Transverse colon (tissue), 4 donors: ENCODE measurements at regions not wholly inside any gene's neighbourhood (a gene's known extent, or its start where the extent isn't known, plus 50 kb on each side); places are given as distances from the start of the nearest gene placed in this dataset.

Experiments used
- EP300 ChIP-seq: sonication (generic); formaldehyde crosslinking; IDR thresholded peaks from one replicate; pipeline ENCODE4 v1.6.1; 2017; ENCODE audit warnings: antibody characterized with exemption, low read depth
- POLR2A ChIP-seq: fragments of 450-650 bp; IDR thresholded peaks from one replicate; pipeline ENCODE4 v1.6.1; 2016; ENCODE audit warnings: antibody characterized with exemption, mild to moderate bottlenecking, moderate library complexity
- POLR2AphosphoS5 ChIP-seq, 3 donors: sonication (generic); formaldehyde crosslinking; IDR thresholded peaks; one replicate each; pipeline ENCODE4 v1.6.1; 2016; ENCODE audit warnings: antibody characterized with exemption in 3 of 3
- TF ChIP-seq, protein P1 (sequence below), 5 experiments: fragments of 200-600 bp in 3 of 5; fragments of 450-650 bp in 2 of 5; sonication (generic) in 3 of 5; IDR thresholded peaks; 1 replicate in 2 of 5; 2 replicates in 3 of 5; pipeline ENCODE4 v1.5.1; 2016 to 2017; ENCODE audit warnings: antibody characterized with exemption in 5 of 5, inconsistent platforms in 3 of 5, mild to moderate bottlenecking in 2 of 5, moderate library complexity in 1 of 5

GRCh38 chr7:131640686-131641085, 84.3 kb upstream of the PODXL start:
- no peak for TF ChIP-seq POLR2AphosphoS5 (IDR thresholded peaks at IDR 0.05)
- TF ChIP-seq, protein P1, sequence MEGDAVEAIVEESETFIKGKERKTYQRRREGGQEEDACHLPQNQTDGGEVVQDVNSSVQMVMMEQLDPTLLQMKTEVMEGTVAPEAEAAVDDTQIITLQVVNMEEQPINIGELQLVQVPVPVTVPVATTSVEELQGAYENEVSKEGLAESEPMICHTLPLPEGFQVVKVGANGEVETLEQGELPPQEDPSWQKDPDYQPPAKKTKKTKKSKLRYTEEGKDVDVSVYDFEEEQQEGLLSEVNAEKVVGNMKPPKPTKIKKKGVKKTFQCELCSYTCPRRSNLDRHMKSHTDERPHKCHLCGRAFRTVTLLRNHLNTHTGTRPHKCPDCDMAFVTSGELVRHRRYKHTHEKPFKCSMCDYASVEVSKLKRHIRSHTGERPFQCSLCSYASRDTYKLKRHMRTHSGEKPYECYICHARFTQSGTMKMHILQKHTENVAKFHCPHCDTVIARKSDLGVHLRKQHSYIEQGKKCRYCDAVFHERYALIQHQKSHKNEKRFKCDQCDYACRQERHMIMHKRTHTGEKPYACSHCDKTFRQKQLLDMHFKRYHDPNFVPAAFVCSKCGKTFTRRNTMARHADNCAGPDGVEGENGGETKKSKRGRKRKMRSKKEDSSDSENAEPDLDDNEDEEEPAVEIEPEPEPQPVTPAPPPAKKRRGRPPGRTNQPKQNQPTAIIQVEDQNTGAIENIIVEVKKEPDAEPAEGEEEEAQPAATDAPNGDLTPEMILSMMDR (IDR thresholded peaks at IDR 0.05): no peak
- TF ChIP-seq POLR2A: no peak
- TF ChIP-seq EP300: no peak
